GM11168 (cell line): ENCODE measurements at regions not wholly inside any gene's neighbourhood (a gene's known extent, or its start where the extent isn't known, plus 50 kb on each side); places are given as distances from the start of the nearest gene placed in this dataset.
"Not testable (repeated sequence)": the region's sequence is repeated elsewhere in the genome, so short reads cannot be mapped to it uniquely, and the experiment has no call there.

ENCODE experiments used
- in situ Hi-C: fragments of 300-500 bp; cut with MboI; formaldehyde crosslinking; loops from one replicate; pipeline ENCODE4 v1.12.0; 2022; ENCODE audit warnings: low sequenced_read_pairs; ENCODE audit not compliant: unreplicated experiment

DNA sequence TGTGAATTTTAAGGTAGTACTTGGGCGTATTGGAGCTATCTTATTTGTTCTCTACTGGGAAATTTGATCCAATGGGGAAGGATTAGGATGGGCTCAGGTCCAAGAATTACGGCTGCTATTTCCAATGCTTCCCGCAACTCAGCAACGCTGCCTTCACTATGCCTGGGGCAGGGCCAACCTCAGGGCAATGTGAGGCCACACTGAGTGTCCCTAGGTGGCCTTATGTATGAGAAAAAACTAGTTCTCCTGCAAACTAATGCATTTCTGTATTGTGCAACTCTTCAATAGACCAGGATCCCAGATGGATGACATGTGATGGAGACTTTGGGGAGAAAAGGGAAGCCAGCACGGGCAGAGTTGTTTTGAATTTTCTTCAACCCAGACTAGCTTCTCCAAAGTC, 168.1 kb downstream of the DUSP10 start:
- in situ Hi-C loops, result no loop called here

GRCh38 chr1:221574529-221574928, 167.4 kb downstream of the DUSP10 start:
- in situ Hi-C loops, result no loop called here

DNA sequence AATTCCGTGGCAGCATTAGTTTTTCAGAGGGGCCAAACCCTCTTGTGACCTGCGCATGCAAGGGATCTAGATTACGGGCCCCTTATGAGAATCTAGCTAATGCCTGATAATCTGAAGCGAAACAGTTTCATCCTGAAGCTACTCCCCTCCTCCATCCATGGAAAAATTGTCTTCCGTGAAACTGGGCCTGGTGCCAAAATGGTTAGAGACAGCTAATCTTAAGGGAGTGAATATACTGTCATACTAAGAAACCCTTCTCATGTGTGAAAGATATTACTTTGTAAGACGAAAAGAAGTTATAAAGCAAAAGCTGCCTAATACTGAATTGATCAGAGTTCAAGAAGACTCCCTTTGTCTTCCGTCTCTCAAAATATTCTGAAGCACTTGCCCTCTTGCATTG, 166.3 kb downstream of the DUSP10 start:
- in situ Hi-C loops, result no loop called here

- in situ Hi-C loops, result no loop called here
Observed at GRCh38 chr1:221576268-221576667, 165.6 kb downstream of the DUSP10 start.

DNA sequence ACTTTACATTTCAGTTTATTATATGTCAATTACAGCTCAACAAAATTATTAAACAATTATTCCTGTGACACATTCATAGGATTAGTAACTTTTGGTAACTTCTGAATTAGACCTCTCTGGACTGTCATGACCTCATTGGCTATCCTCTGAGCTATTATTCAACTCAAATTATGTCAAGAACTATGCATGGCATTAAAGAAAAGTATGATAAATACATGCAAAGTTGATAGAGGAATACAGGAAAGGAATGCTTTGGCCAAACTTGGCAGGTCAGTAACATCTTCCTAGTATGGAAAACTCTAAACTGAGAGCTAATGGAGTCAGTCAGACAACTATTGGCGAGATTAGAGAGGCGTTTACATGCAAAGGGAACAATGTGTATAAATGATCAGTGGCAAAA, 158.4 kb downstream of the DUSP10 start:
- in situ Hi-C loops, result no loop called here

DNA sequence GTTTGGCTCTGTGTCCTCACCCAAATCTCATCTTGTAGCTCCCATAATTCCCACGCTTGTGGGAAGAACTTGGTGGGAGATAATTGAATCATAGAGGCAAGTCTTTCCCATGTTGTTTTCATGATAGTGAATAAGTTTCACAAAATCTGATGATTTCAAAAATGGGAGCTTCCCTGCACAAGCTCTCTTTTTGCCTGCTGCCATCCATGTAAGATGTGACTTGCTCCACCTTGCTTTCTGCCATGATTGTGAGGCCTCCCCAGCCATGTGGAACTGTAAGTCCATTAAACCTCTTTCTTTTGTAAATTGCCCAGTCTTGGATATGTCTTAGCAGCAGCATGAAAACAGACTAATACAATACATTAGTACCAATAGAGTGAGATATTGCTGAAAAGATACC, 154.9 kb downstream of the DUSP10 start:
- in situ Hi-C loops, result not testable (repeated sequence)

- in situ Hi-C loops, result not testable (repeated sequence)
Observed at GRCh38 chr1:221591250-221591649, 150.6 kb downstream of the DUSP10 start.

DNA sequence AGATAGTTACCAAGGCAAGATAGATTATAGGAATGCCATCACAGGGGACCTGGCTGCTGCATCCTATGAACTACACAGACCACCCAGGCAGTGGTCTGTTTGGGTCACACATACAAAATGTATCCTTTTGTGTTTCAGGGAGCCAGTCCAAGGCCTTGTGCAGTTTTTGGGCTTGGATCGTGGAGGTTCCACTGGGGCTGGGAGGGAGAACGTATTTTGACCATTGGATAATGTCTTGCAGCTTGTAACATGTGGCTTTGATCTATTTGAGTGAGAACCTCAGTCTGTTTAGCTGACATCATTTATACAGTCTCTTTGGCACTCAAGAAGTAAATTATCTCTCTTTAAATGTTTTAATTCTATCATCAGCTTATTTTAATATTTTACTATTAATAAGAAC, 147.3 kb downstream of the DUSP10 start:
- in situ Hi-C loops, result no loop called here

DNA sequence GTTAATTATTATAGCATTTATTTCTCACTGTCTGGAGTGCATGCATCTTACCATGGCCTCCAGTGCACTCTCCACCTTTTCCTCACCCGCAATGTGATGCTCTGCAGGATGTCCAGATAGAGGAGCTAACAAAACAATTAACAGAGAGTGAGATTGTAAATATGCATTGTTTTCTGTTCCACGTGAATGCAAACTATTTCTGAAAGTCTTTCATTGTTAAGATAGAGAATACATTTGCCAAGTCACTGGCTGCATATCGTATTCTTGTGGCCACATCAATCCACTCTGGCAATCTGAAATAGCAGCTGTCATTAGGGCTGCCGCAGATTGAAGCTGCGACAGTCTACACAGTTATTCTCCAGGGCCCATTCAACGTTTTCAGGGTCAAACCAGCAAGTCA, 143.8 kb downstream of the DUSP10 start:
- in situ Hi-C loops, result no loop called here

DNA sequence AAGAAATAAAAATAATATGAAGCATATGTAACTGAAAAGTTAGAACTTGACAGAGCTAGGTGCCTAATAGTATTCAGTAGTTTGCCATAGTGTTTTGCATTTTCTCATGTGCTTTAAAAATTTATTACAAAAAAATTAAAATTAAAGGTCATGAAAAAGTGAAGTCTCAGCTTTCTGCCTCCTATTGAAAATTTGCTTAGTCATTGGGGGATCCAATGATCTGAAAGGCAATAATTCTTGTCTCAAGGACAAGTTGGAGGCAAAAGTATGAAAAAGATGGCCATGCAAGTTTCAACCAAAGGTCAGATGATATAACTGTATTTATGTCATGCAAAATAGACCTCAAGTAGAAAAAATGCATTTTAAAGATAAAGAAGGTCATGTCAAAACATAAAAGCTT, 140.7 kb downstream of the DUSP10 start:
- in situ Hi-C loops, result no loop called here

- in situ Hi-C loops, result no loop called here
Observed at GRCh38 chr1:221602830-221603229, 139.1 kb downstream of the DUSP10 start.

GRCh38 chr1:221604390-221604789, 137.5 kb downstream of the DUSP10 start:
- in situ Hi-C loops, result not testable (repeated sequence)

DNA sequence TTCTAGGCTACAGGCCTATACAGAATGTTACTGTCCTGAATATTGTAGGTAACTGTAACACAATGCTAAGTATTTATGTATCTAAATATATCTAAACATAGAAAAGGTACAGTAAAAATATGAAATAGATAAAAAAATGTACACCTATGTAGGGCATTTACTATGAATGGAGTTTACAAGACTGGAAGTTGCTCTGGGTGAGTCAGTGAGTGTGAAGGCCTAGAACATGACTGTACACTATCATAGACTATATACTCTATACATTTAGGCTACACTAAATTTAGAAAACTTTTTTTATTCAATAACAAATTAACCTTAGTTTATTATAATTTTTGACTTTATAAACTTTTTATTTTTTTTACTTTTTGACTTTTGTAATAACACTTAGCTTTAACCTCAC, 136.9 kb downstream of the DUSP10 start:
- in situ Hi-C loops, result no loop called here

DNA sequence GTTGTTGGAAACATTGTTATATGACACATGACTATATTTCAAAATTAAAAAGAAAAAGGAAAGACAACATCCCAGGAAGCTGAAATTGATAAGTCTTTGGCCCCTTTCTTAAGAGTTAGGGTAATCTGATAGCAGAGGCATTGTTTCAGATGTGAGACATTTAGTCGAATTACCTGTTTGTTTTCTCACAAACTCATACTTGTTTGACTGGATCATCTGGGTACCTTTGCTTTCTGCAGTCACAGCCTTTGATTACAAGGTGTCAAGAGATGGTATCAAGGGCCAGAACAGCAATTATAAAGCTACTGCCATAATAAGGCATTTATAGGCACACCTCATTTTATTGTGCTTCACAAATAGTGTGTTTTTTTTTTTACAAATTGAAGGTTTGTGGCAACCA, 136.3 kb downstream of the DUSP10 start:
- in situ Hi-C loops, result no loop called here

GRCh38 chr1:221606256-221606655, 135.6 kb downstream of the DUSP10 start:
- in situ Hi-C loops, result no loop called here

DNA sequence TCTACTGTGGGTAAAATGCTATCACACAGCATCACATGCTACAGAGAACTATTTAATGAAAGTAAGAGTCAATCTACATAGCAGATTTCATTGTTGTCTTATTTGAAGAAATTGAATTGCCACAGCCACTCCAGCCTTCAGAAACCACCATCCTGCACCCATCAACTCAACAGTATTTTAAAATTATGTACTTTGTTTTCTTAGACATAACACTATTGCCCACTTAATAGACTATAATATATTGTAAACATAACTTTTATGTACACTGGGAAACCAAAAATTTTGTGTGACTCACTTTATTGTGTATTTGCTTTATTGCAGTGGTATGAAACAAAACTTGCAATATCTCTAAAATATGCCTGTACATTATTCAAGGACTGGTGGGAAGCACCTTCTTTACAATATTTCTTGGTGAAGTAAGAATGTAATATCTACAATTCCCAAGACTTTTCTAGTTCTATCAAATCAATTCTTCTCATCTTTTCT, 133.0 kb downstream of the DUSP10 start:
- in situ Hi-C loops, result no loop called here

DNA sequence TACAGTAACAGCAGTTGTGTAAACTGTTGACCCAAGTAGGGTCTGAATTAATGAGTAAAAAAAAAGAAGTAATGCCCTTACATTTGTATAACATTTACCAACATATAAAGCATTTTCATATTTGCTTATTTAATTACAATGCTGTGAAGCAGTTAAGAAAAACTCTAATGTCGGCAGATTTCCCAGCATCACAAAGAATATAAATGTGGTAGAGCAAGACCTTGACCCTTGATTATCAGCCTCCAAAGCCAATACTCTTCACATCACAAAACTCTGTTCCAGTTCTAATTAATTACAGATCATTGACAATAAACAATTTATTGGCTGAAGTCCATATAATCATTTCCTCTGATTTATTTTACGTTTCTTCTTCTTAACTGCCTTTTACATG, 130.2 kb downstream of the DUSP10 start:
- in situ Hi-C loops, result no loop called here

- in situ Hi-C loops, result no loop called here
Observed at GRCh38 chr1:221612047-221612777, 129.7 kb downstream of the DUSP10 start.

- in situ Hi-C loops, result no loop called here
Observed at GRCh38 chr1:221620437-221621384, 121.2 kb downstream of the DUSP10 start.

GRCh38 chr1:221621683-221622082, 120.2 kb downstream of the DUSP10 start:
- in situ Hi-C loops, result no loop called here

DNA sequence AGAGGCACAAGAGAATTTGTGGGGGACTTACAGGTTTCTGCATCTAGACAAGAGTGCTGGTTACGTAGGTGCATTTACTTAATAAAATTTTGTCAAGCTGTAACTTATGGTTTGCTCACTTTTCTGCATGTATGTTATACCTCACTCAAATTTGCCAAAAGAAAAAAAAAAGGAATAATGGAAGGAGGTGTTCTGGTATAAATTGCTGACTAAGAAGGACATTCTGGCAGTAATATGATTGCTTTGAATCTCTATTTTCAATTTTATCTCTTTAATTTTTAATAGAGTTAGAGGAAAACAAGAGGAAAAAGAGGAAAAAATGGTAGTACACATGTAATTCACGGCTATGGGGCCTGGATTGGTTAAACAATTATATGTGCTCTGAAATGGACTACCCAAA, 119.5 kb downstream of the DUSP10 start:
- in situ Hi-C loops, result no loop called here
